Heart right ventricle (tissue), 16 donors: ENCODE measurements at regions not wholly inside any gene's neighbourhood (a gene's known extent, or its start where the extent isn't known, plus 50 kb on each side); places are given as distances from the start of the nearest gene placed in this dataset.

ENCODE experiments used
- ATAC-seq, 8 donors: fragments of 200-7000 bp; cut with Tn5 transposase; one replicate each; pipeline ENCODE4 v1.9.1; 2020; ENCODE audit warnings: mild to moderate bottlenecking in 8 of 8, moderate library complexity in 8 of 8, moderate number of reproducible peaks in 1 of 8
- DNase-seq, 2 donors: peaks; one replicate each; pipeline ENCODE4 v3.0.0-alpha.2; 2020
- H3K27ac ChIP-seq, 10 donors: fragments of 200-600 bp; sonication (generic) in 2 of 10; one replicate each; pipeline versions ENCODE4 v1.5.0 to v1.8.0; 2020 to 2022; ENCODE audit warnings: mild to moderate bottlenecking in 3 of 10
- H3K27me3 ChIP-seq, 7 donors: fragments of 200-600 bp; one replicate each; pipeline ENCODE4 v1.8.0; 2021 to 2022; ENCODE audit warnings: mild to moderate bottlenecking in 2 of 7
- H3K36me3 ChIP-seq, 9 donors: fragments of 200-600 bp; sonication (generic) in 1 of 9; one replicate each; pipeline versions ENCODE4 v1.5.0 to v1.8.0; 2020 to 2022; ENCODE audit warnings: mild to moderate bottlenecking in 2 of 9
- H3K4me1 ChIP-seq, 9 donors: fragments of 200-600 bp; sonication (generic) in 1 of 9; one replicate each; pipeline versions ENCODE4 v1.5.0 to v1.8.0; 2020 to 2022; ENCODE audit warnings: mild to moderate bottlenecking in 4 of 9
- H3K4me3 ChIP-seq, 10 donors: fragments of 200-600 bp; sonication (generic) in 2 of 10; one replicate each; pipeline versions ENCODE4 v1.5.0 to v1.8.0; 2020 to 2022; ENCODE audit warnings: mild to moderate bottlenecking in 7 of 10, moderate library complexity in 2 of 10
- H3K9me3 ChIP-seq, 11 donors: fragments of 200-600 bp in 10 of 11; sonication (generic) in 2 of 11; one replicate each; pipeline versions ENCODE4 v1.5.0 to v1.8.0; 2013 to 2022; ENCODE audit warnings: mild to moderate bottlenecking in 2 of 11, control low read depth in 1 of 11, moderate library complexity in 1 of 11
- CTCF ChIP-seq, 9 donors: fragments of 200-600 bp; sonication (generic) in 2 of 9; IDR thresholded peaks; one replicate each; pipeline versions ENCODE4 v1.5.0 to v1.8.0; 2021 to 2022; ENCODE audit warnings: antibody characterized with exemption in 9 of 9, mild to moderate bottlenecking in 5 of 9, moderate library complexity in 1 of 9
- WGBS, 2 donors: extraction: QIAGEN DNeasy Blood & Tissue Kit; methylation state at CpG; one replicate each; pipeline ENCODE4 v1.1.7; 2013; ENCODE audit warnings: inconsistent platforms in 1 of 2; 5-methylcytosine and 5-hydroxymethylcytosine counted together
- intact Hi-C, 10 donors: fragments of 100-400 bp; cut with DNase I; formaldehyde crosslinking; loops; one replicate each; pipeline versions ENCODE4 v1.11.1 to v1.14.2; 2022
- donor health status: Arrhythmogenic right ventricular cardiomyopathy.
- donor health status: ischemic (EF 13 %, LVEDD 7.1; RV severe dilation, severe dysfunction).
- donor health status: healthy with polysubstance abuse.
- donor health status: DM: no; HTN: yes; CAD: no.
- donor health status: DM: no; HTN: no; CAD: no.
- donor health status: ischemic (EF 25% LVEDD 6.9; RV normal size, moderate dysfunction).
- donor health status: ischemic (EF 25% LVEDD 5.7; RV mildly dilated, moderate dysfunction).
- donor health status: healthy.
- donor health status: DM: yes; HTN: yes; CAD: no.
- donor health status: Ischemic cardiomyopathy.
- donor health status: ischemic (EF 35%, LVEDD 5.7; RV mildly dilated, moderate dysfunction).
- donor health status: nonischemic (EF 11% LVEDD 7.7; RV severe dilation, severe dysfunction).
- donor health status: DM: yes; HTN: yes; CAD: no.
- donor health status: PGD.
- donor health status: ischemic (EF 29% LVEDD 5.4; RV normal size, mild dysfunction).
- donor health status: nonischemic (EF 23%, LVEDD 6.1; RV moderate dilation, normal function).

- no peak for TF ChIP-seq CTCF (IDR thresholded peaks at IDR 0.05)
- H3K36me3 ChIP-seq: no peaks in the 10 kb centered on the region
- no peak overlapping the region for H3K4me3 ChIP-seq
- H3K9me3 ChIP-seq: peaks cover 0 to 8% (median 0%) of the 10 kb centered on the region in 11 donors
- H3K27ac ChIP-seq: no peak overlapping the region
- ATAC-seq (no peak), DNase-seq (no peak)
- WGBS, 2 donors: 92 to 95% methylated on average over 9 of the region's 9 CpGs
- no peaks in the 10 kb centered on the region for H3K4me1 ChIP-seq
- peaks cover 0 to 38% (median 15%) of the 10 kb centered on the region in 7 donors for H3K27me3 ChIP-seq
- intact Hi-C loops: no loop called here
These were observed 279.8 kb downstream of the EIPR1 start for GRCh38 chr2:3097804-3098203.

GRCh38 chr2:3094999-3095958 lies 282.3 kb downstream of the EIPR1 start:
- intact Hi-C loops: no loop called here
- Histone ChIP-seq H3K27ac (no peak overlapping the region), H3K36me3 (no peaks in the 10 kb centered on the region), H3K4me3 (no peak overlapping the region), H3K9me3 (peaks cover 0 to 13% (median 0%) of the 10 kb centered on the region in 11 donors), H3K4me1 (no peaks in the 10 kb centered on the region), H3K27me3 (peaks cover 0 to 29% (median 15%) of the 10 kb centered on the region in 7 donors)
- ATAC-seq (no peak), DNase-seq (no peak)
- 57 to 63% methylated on average over 14 of the region's 14 CpGs for WGBS, 2 donors
- no peak for TF ChIP-seq CTCF (IDR thresholded peaks at IDR 0.05)

- ATAC-seq: no peak
- intact Hi-C loops: no loop called here
- Histone ChIP-seq H3K4me3 (no peak overlapping the region), H3K27me3 (peaks cover 0 to 27% (median 8%) of the 10 kb centered on the region in 7 donors), H3K36me3 (no peaks in the 10 kb centered on the region), H3K9me3 (peaks cover 0 to 22% (median 4%) of the 10 kb centered on the region in 11 donors), H3K4me1 (no peaks in the 10 kb centered on the region), H3K27ac (no peak overlapping the region)
- no peak for DNase-seq
- TF ChIP-seq CTCF (IDR thresholded peaks at IDR 0.05): no peak
- WGBS, 2 donors: 60 to 79% methylated on average over 1 of the region's 1 CpG
These were observed 283.3 kb downstream of the EIPR1 start for GRCh38 chr2:3094318-3094717.

GRCh38 chr2:3091696-3092095 lies 285.9 kb downstream of the EIPR1 start:
- H3K27me3 ChIP-seq: peaks cover 0 to 14% (median 0%) of the 10 kb centered on the region in 7 donors
- peaks cover 0 to 38% (median 18%) of the 10 kb centered on the region in 11 donors for H3K9me3 ChIP-seq
- DNase-seq (no peak), ATAC-seq (no peak)
- TF ChIP-seq CTCF (IDR thresholded peaks at IDR 0.05): no peak
- 33 to 42% methylated on average over 2 of the region's 2 CpGs for WGBS, 2 donors
- H3K4me3 ChIP-seq: no peak overlapping the region
- H3K27ac ChIP-seq: no peak overlapping the region
- no peaks in the 10 kb centered on the region for H3K36me3 ChIP-seq
- intact Hi-C loops: no loop called here
- no peaks in the 10 kb centered on the region for H3K4me1 ChIP-seq
